NCI-H187 treated with DMSO at 0.1 percent for 48 hours (cell line): ENCODE measurements at regions not wholly inside any gene's neighbourhood (a gene's known extent, or its start where the extent isn't known, plus 50 kb on each side); places are given as distances from the start of the nearest gene placed in this dataset.

Source experiments
- DNase-seq: peaks from one replicate; lab custom pipeline; 2025; lab: John Stamatoyannopoulos, UW

DNA sequence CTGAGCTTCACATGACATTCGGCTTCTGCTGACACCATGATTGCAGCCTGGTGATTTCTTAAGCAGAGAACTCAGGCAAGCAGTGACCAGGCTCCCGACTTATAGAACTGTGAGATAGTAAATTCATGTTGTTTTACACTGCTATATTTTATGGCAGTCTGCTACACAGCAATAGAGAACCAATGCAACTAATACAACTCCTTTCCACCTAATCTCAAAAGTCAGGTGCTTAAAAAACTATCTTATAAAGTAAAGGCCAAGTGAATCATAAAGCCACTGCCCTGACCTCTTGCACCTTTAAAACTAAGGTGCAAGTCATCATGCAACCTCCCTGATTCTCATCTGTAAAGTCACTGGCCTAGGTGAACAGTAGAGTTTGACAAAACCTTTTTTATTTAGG, 95.3 kb upstream of the GLS start:
- DNase-seq = no peak

DNA sequence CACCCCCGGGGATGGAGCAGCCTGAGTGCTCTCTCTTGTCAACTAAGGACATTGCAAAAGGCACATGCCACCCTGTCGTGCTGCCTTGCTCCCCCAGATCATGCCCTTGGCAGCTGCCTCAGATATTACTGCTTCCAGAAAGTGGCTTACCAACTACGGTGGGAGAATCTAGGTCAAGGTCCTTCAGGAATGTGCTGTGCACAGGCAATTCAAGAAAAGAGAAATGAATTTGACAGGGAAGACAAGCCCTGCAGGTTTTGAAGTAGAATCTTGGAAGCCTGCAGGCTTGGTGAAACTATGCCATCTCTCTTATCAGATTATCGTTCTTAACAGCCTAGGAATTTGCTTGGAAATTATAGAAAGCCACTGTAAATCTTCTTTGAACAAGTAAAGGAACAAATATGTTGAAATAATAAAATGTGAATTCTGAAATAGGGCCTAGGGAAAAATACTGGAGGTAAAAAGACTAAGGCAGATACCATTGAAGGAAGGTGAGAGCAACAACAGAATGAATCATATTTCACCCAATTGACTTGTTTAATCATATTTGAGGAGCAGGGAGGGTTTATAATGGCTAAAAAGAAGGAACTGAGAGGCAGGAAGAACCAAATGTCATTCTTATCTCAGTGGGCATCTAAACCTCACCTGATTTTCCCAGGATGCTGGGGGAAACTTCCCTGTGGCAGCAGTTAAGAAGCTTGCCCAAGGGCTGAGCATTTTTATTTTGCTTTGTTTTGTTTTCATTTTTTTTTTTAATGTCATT, 94.0 kb upstream of the GLS start:
- no peak for DNase-seq

DNA sequence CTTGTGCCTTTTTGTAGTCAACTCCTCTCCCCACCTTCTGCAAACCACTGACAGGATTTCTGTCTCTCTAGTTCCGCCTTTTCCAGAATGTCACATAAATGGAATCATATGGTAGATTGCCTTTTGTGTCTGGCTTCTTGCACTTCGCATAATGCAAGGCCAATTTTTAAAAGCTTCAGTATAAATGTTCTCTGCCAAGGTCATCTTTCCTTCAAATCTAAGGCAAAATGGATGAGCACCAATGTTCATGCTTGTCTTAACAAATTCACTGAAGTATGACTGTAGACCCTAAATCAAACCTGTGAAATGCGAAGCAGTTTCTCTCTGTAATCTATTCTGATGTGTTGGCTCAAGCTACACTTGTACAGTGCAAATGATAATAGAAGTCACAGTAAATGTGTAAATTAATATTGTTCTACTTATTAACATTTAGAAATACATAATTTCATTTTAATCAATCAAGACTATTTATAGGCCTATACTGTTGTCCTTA, 92.8 kb upstream of the GLS start:
- no peak for DNase-seq

DNA sequence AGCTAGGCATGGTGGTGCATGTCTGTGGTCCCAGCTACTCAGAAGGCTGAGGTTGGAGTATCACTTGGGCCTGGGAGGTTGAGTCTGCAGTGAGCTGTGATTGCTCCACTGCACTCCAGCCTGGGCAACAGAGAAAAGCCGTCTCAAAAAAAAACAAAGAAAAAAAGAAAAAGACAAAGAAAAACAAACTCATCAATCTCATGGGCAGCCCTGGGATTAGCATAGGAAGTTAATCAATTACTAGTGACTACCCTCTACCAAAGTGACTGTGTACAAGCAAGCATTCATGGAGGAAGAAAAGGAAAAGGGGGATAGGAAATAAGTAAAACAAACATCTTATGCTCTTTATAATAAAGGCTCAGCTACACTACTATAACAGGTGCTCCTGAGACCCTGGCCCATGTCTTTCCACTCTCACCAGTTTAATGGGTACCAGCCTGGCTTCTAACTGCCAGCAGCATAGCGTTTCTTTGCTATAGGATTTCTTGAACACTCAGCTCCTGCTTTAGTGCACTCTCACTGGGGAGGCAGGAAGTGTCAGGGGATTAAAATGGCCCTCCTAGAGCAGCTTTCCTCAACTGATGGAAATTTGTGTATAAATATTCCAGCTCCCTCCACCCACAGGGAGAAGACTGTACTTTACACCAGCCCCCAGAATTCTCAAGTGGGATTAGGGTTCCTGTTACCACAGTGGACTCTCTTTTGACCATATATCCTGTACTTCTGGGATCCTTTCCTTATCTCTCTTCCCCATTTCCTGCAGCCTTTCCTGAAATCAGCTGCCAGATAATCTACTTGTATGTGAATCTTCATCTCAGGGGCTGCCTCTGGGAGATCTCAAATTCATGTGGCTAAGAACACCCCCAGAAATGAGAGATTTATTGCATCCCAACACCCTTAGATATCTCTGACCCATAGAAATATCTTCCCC, 91.3 kb upstream of the GLS start:
- DNase-seq = no peak

DNA sequence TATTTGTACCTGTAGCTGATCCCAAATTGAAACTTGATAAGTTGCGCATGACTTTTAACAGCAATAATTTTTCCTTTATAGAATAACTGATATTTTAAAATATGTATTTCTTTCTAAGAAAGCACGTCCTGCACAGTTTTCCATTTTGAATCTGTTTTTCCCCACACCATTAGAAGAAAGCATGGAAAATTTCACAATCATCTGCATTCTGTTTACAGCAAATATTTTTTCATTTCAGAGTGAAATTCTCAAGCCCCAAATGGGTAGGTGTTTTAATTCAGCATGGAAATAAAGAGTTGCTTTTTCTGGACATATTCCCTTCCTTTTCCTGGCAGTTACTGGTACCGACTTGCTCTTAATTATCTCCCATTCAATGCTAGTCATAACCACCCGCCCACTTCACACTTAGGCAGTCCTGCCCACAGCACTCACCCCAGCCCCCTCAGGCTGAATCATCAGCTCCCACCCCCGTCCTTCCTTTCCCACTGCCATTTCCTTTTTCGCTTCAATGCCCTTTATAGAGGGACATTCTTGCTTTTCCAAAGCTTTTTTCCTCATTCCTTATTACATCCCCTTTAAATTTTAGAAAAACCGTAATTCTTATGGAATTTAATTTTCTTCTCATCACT, 89.2 kb upstream of the GLS start:
- no peak for DNase-seq

DNA sequence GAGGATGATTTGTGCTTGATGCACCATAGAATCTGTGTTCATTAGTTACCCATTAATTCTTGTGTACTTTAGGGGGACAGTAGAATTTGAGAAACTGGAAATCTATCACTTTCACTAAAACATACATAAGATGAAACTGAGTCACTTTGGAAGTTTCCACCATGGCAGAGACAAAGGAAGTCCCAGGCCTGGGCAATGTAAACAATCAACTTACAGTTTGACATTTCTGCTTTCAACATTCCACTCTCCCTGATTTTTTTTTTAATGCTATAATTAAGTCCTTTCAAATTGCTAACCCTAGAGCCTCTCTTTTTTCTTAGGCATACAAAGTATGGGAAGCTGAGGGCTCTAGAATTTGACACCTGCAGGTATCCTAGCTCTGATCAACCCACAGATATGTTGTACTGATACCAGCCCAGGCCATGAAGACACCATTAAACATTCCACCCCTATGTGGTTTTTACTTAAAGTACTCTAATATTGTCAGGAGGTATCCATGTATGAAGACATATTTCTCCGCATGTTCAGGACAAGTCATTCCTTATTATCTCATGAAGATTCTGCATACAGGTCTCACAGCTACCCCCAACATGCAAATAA, 88.5 kb upstream of the GLS start:
- DNase-seq = no peak

DNA sequence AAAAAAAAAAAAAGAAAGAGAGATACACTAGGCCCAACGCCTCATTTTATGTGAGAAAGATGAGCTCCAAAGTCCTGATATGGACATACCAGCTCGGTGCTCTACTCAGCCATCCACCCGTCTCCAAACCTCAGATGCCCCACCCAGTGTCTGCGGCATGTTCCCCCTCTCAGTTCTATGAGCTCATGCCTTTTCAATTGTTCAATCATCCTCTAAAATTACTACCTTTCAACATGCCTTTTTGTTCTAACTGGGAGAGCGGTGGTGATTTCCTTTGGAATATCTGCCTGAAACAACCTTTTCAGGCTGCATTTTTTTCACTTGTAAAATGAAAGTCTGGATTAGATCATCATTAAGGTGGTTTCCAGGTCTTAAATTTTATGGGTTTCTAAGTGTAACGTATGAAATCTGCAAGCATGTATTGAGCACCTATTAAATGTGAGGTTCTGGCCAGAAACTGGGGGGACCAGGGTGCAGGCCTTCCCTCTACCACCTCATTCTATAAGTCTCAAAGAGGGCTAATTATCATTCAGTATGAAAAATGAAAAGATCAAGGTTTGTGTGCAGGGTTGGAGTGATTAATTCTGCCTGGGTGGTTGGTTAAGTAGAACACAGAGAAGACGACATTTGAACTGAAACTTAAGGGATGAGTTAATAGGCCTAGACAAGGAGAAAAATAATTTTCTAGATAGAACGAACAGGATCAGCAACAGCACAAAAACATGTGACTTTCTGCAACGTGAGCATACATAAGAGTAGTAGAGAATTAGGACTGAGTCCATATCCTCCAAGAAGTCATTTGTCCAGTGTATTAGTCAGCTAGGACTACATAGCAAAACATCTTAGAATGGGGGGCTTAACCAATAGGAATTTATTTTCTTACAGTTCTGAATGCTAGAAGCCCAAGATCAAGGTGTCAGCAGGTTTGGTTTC, 87.4 kb upstream of the GLS start:
- no peak for DNase-seq

DNA sequence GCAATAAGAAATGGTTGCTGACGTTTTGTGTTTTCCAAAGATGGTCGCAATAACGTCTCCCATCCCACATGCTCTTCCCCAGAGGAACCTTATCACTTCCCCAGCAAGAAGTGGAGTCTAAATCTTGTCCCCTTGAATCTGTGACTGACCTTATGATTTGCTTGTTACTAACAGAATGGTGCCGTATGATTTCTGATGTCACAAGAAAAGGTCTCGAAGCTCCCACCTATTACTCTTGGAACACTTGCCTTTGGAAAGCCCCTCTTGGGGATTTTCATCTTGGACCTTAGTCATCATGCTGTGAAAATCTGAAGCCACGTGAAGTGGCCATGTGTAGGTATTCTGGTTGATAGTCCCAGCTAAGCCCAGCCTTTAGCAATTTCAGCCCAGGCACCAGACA, 86.2 kb upstream of the GLS start:
- no peak for DNase-seq

DNA sequence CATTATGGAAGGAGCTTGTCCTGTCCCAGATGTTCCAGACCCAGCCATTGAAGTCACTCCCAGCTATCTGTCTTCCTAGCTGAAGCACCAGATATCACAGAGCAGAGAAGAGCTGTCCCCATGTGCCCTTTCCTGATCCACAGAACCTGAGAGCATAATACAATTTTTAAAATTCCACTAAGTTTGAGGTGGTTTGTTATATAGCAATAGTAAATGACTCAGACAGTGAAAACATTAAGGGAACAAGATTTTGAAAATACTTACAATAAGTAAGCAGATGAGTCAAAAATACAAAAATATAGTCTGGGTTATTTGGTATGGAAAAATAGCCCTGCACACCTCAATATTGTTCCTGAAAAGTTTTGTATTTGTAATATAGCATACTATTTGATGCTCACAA, 85.8 kb upstream of the GLS start:
- DNase-seq = no peak

DNA sequence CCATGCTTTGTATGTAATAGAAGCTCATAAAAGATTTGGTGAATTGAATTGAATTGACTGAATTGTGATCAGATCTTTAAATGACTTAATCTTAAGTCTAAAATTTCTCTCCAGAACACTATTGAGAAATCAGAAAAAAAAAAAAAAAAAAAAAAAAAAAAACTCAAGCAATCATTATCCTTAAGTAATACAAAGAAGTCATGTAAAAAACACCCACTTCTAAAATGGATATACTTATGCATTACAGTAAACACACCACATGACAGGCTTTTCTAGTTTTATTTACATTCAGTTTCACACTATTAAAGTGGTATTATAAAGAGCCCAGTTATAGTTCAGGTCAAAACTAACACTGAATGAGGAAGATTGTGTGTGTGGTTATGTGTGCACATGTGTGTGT, 84.9 kb upstream of the GLS start:
- DNase-seq = no peak

DNA sequence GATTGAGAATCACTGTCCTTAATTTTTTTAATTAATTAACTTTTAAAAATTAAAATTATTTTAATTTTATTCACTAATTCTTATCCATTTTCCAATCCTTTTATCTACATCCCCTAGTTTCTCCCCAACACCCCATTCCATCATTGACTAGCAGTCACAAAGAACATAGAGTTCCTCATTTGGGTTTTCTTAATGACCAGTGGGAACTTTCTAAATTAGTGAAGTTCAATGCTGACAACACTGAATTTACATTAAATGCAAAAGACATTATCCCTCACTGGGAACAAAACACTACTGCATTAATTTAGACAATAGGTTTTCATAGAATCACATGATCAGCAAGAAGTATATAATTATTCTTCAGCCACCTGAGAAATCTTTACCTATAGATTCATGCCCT, 80.6 kb upstream of the GLS start:
- no peak for DNase-seq

DNA sequence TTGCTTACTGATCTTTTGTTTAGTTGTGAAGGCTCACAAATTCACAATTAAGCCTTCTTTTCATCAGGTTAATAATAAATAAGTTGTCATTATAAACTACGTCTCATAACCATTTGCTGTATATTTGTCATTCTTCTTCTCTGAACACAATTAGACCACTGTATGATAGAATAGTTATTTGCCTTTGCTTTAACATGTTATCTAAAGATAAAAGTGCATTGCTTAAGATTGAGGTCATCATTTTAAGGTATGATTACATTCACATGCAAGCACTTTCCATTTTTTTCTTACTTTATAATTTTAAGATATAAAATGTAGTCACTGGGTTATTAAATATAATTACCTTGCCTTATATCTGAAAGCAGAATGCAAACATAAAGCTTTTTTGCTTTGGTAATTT, 80.1 kb upstream of the GLS start:
- DNase-seq = no peak

DNA sequence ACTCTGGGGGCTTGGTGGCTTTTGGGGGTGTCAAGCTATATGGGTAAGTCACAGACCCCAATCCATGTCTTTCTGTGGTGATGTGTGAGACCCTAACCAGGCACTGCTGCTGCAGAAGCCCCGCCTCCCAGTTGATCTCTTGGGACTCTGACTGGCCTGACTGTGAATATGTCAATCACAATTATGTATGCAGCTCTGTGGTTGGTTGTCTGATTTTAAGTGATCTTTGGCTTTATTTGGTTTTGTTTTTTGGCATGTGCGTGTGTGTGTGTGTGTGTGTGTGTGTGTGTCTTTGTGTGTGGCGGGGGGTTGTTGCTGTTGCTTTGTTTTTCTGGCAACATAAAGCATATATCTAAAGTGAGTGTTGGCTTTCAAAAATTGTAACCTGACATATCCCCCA, 78.5 kb upstream of the GLS start:
- DNase-seq = no peak

DNA sequence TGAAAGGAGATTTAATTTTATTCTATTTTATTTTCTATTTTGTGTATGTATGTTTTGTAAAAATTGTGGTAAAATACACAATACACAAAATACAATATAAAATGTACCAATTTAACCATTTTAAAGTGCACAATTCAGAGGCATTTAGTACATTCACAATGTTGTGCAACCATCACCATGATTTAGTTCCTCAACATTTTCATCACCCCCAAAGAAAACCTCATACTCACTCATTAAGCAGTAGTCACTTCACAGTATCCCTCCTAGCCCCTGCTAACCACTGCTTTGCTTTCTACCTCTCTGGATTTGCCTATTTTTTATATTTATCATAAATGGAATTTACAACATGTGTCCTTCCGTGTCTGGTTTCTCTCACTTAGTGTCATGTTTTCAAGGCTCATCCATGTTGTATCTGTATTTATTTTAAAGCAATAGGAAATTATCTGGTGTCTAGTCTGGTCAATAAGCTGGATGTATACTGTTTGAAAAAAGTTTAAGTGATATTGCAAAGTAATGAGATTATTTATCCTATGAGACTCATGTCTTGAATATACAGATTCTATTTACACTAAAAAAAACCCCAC, 77.9 kb upstream of the GLS start:
- DNase-seq = no peak

DNA sequence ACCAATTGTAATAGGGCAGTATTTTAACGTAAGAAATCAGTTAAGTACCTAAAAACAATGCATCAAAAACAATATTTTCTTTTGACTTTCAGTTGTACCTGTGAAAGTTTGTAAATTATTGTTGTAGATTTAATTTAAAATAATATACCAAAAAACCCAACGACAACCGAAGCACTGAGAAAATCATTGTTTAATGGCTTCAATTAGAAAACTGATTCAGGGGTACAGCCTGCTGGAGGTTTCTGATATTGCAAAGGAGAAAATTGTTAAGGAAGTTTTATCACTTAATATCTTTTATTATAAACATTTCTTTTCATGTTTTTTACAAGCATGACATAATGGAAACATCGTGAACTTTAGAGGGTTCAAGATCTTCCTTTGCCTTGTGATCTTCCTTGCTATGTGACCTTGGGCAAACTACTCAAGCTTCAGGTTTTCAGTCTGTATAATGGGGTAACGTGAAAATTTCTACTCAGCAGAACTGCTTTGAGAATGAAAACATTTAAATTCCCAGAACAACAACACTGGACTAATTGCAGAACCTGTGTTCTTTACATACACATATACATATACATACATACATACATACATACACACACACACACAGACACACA, 76.3 kb upstream of the GLS start:
- no peak for DNase-seq

DNA sequence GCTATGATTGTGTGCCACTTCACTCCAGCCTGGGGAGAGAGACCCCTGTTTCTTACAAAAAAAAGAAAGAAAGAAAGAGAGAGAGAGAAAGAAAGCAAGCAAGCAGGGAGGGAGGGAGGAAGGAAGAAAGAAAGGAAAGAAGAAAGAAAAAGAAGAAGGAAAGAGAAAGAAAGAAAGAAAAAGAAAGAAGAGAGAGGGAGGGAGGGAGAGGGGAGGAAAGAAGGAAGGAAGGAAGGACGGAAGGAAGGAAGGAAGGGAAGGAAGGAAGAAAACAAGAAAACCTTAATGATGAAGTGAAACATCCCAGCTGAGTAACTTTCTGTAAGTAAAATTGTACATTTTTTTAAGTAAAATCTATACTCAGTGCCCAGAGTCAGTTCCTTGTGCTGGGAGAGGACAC, 75.5 kb upstream of the GLS start:
- no peak for DNase-seq

DNA sequence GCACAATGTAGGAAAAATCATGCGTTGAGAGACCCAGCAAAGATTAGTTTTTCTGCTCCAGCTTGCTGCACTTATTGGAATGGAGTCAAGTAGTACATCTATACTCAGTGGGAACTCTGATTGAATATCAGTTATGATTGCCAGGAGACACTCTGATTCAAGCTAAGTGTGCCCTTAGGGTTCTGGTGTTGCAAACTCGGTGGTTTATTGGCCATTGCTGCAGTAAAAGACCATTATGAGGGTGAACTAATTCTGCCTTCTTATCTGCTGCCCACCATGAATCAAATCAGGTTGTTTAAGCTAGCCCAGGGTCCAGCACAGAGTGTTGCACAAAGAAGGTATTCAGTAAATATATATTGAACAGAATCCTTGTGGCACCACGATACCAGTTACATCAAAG, 74.8 kb upstream of the GLS start:
- no peak for DNase-seq

DNA sequence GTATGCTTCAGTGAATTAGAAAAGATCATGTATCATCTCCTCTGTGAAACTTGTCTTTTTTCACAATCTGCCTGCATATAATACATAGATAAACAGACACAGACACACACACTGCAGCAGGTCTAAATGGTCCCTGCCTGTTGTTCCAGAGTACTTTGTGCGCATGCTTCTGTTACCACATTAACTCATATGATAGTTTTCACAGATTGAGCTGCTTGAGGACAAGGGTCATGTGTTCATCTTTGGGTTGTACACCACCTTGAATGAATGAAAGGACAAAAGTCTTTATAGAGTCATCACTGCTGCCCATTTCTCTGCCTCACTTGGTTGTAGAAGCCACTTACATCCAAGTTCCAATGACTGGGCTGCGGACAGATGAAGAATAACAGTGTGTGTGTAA, 72.7 kb upstream of the GLS start:
- DNase-seq = no peak

DNA sequence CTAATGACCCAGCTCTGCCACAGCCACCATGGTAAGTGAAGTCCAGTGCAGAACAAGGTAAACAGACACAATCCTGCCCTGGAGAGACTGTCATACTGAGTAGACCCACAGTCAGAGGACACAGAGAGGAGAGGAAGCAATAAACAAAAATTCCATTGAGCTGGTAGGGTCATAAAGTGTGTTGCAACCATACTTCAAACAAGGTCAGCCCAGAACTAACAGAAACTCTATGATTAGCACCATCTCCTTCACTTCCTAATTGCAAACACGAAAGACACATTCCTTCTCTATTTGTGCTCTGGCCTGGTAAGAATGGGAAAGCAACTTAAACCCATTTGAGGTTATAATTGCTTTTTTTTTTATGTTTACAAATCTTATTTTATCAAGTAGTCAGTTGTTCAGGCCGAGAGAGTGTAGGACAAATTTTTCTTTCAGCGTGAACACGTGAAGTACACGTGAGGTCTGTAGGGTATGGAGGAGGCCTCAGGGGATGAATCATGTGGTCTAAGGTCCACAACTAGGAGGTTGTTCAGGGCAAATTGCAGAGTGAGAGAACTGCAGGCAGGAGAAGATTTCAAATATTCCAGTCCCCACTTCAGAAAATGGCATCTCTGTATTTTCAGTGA, 71.4 kb upstream of the GLS start:
- DNase-seq = no peak
